H1 (cell line): ENCODE measurements at regions not wholly inside any gene's neighbourhood (a gene's known extent, or its start where the extent isn't known, plus 50 kb on each side); places are given as distances from the start of the nearest gene placed in this dataset.
"Not testable (repeated sequence)": the region's sequence is repeated elsewhere in the genome, so short reads cannot be mapped to it uniquely, and the experiment has no call there.

ENCODE experiments used
- CTCF ChIA-PET: fragments of 300-600 bp; sonication (Branson Sonifier 250); formaldehyde crosslinking; loops from one replicate; lab custom pipeline; 2021; ENCODE audit not compliant: partially characterized antibody; lab: Charles Lee
- POLR2A ChIA-PET: fragments of 300-600 bp; sonication (Branson Sonifier 250); formaldehyde crosslinking; loops from one replicate; lab custom pipeline; 2021; ENCODE audit warnings: inconsistent platforms; ENCODE audit not compliant: partially characterized antibody; lab: Charles Lee
- DNase-seq, 2 experiments: peaks; one replicate each; pipeline versions ENCODE4 v3.0.0 to v3.0.0-alpha.2; 2010 to 2022; ENCODE audit warnings: low spot score in 2 of 2, low read depth in 1 of 2, mixed read lengths in 1 of 2
- FAIRE-seq: peaks from 2 replicates; lab custom pipeline; 2011; peaks lifted over from hg19 to GRCh38; lab: Jason Lieb, UNC
- H2AFZ ChIP-seq: 2 replicates; pipeline ENCODE4 v1.8.1; 2012; ENCODE audit warnings: low read length, inconsistent platforms
- H2AK5ac ChIP-seq: 2 replicates; pipeline ENCODE4 v1.6.1; 2013; ENCODE audit warnings: low read depth, low read length
- H2BK120ac ChIP-seq: replicated peaks from 2 replicates; pipeline ENCODE3; 2013; ENCODE audit warnings: low read depth, low read length, inconsistent platforms
- H2BK12ac ChIP-seq: 2 replicates; pipeline ENCODE4 v1.6.1; 2013; ENCODE audit warnings: low read depth, low read length
- H2BK15ac ChIP-seq: 2 replicates; pipeline ENCODE4 v1.6.1; 2013; ENCODE audit warnings: low read length
- H2BK20ac ChIP-seq: 2 replicates; pipeline ENCODE4 v1.6.1; 2013; ENCODE audit warnings: low read length
- H2BK5ac ChIP-seq: 2 replicates; pipeline ENCODE4 v1.6.1; 2013; ENCODE audit warnings: low read depth, low read length
- H3K14ac ChIP-seq: 2 replicates; pipeline ENCODE4 v1.6.1; 2013; ENCODE audit warnings: inconsistent platforms; ENCODE audit not compliant: insufficient read length
- H3K18ac ChIP-seq: 2 replicates; pipeline ENCODE4 v1.6.1; 2013; ENCODE audit warnings: low read length; ENCODE audit errors: extremely low read depth
- H3K23ac ChIP-seq: 2 replicates; pipeline ENCODE4 v1.6.1; 2013; ENCODE audit warnings: inconsistent platforms; ENCODE audit not compliant: insufficient read length
- H3K23me2 ChIP-seq: 2 replicates; pipeline ENCODE4 v1.6.1; 2013; ENCODE audit warnings: low read depth, low read length
- H3K27ac ChIP-seq: 2 replicates; pipeline ENCODE4 v1.6.1; 2011; ENCODE audit warnings: low read depth, low read length, inconsistent platforms
- H3K27me3 ChIP-seq, 4 experiments: replicated peaks in 1 of 4; 1 replicate in 1 of 4; 2 replicates in 3 of 4; pipeline versions ENCODE4 v1.6.1 to v1.8.1; 2011 to 2013; ENCODE audit warnings: low read length in 3 of 4, mild to moderate bottlenecking in 3 of 4, inconsistent platforms in 2 of 4, mixed read lengths in 2 of 4, moderate library complexity in 1 of 4; ENCODE audit not compliant: control insufficient read depth in 3 of 4, insufficient read depth in 3 of 4; ENCODE audit errors: extremely low read depth in 1 of 4
- H3K36me3 ChIP-seq, 4 experiments: 2 replicates each; pipeline versions ENCODE4 v1.6.1 to v1.8.1; 2011 to 2013; ENCODE audit warnings: mild to moderate bottlenecking in 4 of 4, low read length in 3 of 4, moderate library complexity in 2 of 4, control low read depth in 1 of 4, inconsistent platforms in 1 of 4; ENCODE audit not compliant: insufficient read depth in 4 of 4, control insufficient read depth in 2 of 4
- H3K4ac ChIP-seq: replicated peaks from 2 replicates; pipeline ENCODE3; 2013; ENCODE audit warnings: low read length, low read depth, mixed read lengths, inconsistent platforms; ENCODE audit not compliant: insufficient read length
- H3K4me1 ChIP-seq, 4 experiments: replicated peaks in 1 of 4; 1 replicate in 1 of 4; 2 replicates in 3 of 4; pipeline versions ENCODE4 v1.6.1 to v1.8.1; 2011 to 2013; ENCODE audit warnings: low read length in 3 of 4, inconsistent platforms in 2 of 4, mixed read lengths in 1 of 4; ENCODE audit not compliant: insufficient read depth in 4 of 4, control insufficient read depth in 3 of 4
- H3K4me2 ChIP-seq, 2 experiments: 2 replicates each; pipeline versions ENCODE4 v1.6.1 to v1.8.1; 2011 to 2013; ENCODE audit warnings: low read depth in 2 of 2, low read length in 2 of 2, control low read depth in 1 of 2, inconsistent platforms in 1 of 2, mild to moderate bottlenecking in 1 of 2; ENCODE audit not compliant: insufficient read depth in 1 of 2
- H3K4me3 ChIP-seq, 4 experiments: fragments of 200-600, 300-600 bp in 1 of 4; sonication (generic), shearing (Covaris generic), sonication (Bioruptor Twin) in 1 of 4; 2 replicates each; pipeline versions ENCODE4 v1.5.1 to v1.8.1; 2011 to 2016; ENCODE audit warnings: low read length in 4 of 4, low read depth in 3 of 4, control low read depth in 2 of 4, inconsistent platforms in 2 of 4, mild to moderate bottlenecking in 2 of 4, mixed read lengths in 1 of 4, moderate library complexity in 1 of 4; ENCODE audit not compliant: insufficient read depth in 2 of 4; ENCODE audit errors: extremely low read depth in 1 of 4
- H3K56ac ChIP-seq: replicated peaks from 2 replicates; pipeline ENCODE3; 2013; ENCODE audit warnings: low read depth, mild to moderate bottlenecking, mixed read lengths, low read length, inconsistent platforms; ENCODE audit not compliant: insufficient read length
- H3K79me1 ChIP-seq: 2 replicates; pipeline ENCODE4 v1.6.1; 2013; ENCODE audit warnings: low read depth, low read length, control low read depth
- H3K79me2 ChIP-seq, 2 experiments: 2 replicates each; pipeline versions ENCODE4 v1.6.1 to v1.8.1; 2012 to 2013; ENCODE audit warnings: low read length in 2 of 2, mild to moderate bottlenecking in 2 of 2, inconsistent platforms in 1 of 2; ENCODE audit not compliant: insufficient read depth in 2 of 2, control insufficient read depth in 1 of 2
- H3K9ac ChIP-seq, 4 experiments: replicated peaks in 1 of 4; 1 replicate in 1 of 4; 2 replicates in 3 of 4; pipeline versions ENCODE4 v1.6.1 to v1.8.1; 2011 to 2013; ENCODE audit warnings: low read depth in 3 of 4, low read length in 3 of 4, control low read depth in 2 of 4, mild to moderate bottlenecking in 2 of 4, moderate library complexity in 2 of 4, inconsistent platforms in 1 of 4; ENCODE audit errors: extremely low read depth in 1 of 4
- H3K9me3 ChIP-seq, 2 experiments: 2 replicates each; pipeline versions ENCODE4 v1.6.1 to v1.8.1; 2012 to 2013; ENCODE audit warnings: mild to moderate bottlenecking in 2 of 2, moderate library complexity in 2 of 2, control low read depth in 1 of 2, inconsistent platforms in 1 of 2, low read depth in 1 of 2, low read length in 1 of 2, mixed read lengths in 1 of 2; ENCODE audit not compliant: insufficient read depth in 2 of 2
- H4K20me1 ChIP-seq, 2 experiments: replicated peaks in 1 of 2; 2 replicates each; pipeline versions ENCODE3 to v1.8.1; 2011 to 2013; ENCODE audit warnings: inconsistent platforms in 2 of 2, low read length in 2 of 2, mild to moderate bottlenecking in 1 of 2; ENCODE audit not compliant: insufficient read depth in 2 of 2, control insufficient read depth in 1 of 2
- H4K5ac ChIP-seq: 2 replicates; pipeline ENCODE4 v1.6.1; 2013; ENCODE audit warnings: low read length, low read depth, mixed read lengths, inconsistent platforms; ENCODE audit not compliant: insufficient read length
- H4K8ac ChIP-seq: 2 replicates; pipeline ENCODE4 v1.8.0; 2013; ENCODE audit warnings: mild to moderate bottlenecking, moderate library complexity, low read length, inconsistent platforms; ENCODE audit not compliant: insufficient read depth; ENCODE audit errors: extremely low read depth
- H4K91ac ChIP-seq: replicated peaks from 2 replicates; pipeline ENCODE3; 2013; ENCODE audit warnings: low read length, mixed read lengths, inconsistent platforms; ENCODE audit not compliant: insufficient read length
- BACH1 ChIP-seq: IDR thresholded peaks from 2 replicates; pipeline ENCODE4 v1.6.1; 2012; ENCODE audit warnings: low read length, improper control_type of control experiment
- EP300 ChIP-seq, 2 experiments: IDR thresholded peaks; 1 replicate in 1 of 2; 2 replicates in 1 of 2; pipeline ENCODE4 v1.6.1; 2011 to 2012; ENCODE audit warnings: low read depth in 2 of 2, low read length in 2 of 2, mild to moderate bottlenecking in 2 of 2, borderline replicate concordance in 1 of 2, inconsistent platforms in 1 of 2, moderate library complexity in 1 of 2
- KDM5A ChIP-seq: fragments of 200-600 bp; IDR thresholded peaks from 2 replicates; pipeline ENCODE4 v1.7.1; 2012; ENCODE audit warnings: mild to moderate bottlenecking, low read length, inconsistent platforms, mixed read lengths
- PHF8 ChIP-seq: fragments of 200-600 bp; sonication (generic); conservative IDR thresholded peaks from 2 replicates; pipeline ENCODE4 v1.7.1; 2012; ENCODE audit warnings: low read depth, mild to moderate bottlenecking, inconsistent platforms, low read length, moderate library complexity
- SP2 ChIP-seq: IDR thresholded peaks from 2 replicates; pipeline ENCODE4 v1.6.1; 2012; ENCODE audit warnings: mild to moderate bottlenecking, low read length, inconsistent platforms
- SRF ChIP-seq: IDR thresholded peaks from 2 replicates; pipeline ENCODE4 v1.6.1; 2011; ENCODE audit warnings: mild to moderate bottlenecking, low read depth, low read length, moderate library complexity
- WGBS, 2 experiments: shearing (Covaris generic) in 1 of 2; methylation state at CpG; one replicate each; pipeline versions ENCODE4 v1.1.6 to v1.1.7; 2013 to 2015; ENCODE audit warnings: low lambda C conversion rate in 2 of 2, mixed read lengths in 2 of 2, inconsistent platforms in 1 of 2, low coverage in 1 of 2, missing lambda C conversion rate in 1 of 2; ENCODE audit not compliant: insufficient replicate concordance in 2 of 2, insufficient coverage in 1 of 2, insufficient read length in 1 of 2; ENCODE audit errors: extremely low coverage in 1 of 2, missing lambda C conversion rate in 1 of 2; 5-methylcytosine and 5-hydroxymethylcytosine counted together

DNA sequence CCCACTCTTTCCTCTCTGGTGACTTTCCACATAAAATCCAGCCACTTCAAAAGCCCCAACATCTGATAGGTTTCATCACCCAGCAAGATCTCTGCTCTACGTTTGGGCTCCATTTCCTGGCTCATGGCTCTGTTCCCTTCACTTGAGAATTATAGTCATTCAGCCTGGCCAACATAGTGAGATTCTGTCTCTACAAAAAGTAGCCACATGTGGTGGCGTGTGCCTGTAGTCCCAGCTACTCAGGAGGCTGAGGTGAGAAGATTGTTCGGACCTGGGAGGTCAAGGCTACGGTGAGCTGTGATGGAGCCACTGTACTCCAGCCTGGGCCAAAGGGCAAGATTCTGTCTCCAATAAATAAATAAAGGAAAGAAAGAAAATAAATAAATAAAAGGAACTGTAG lies 83.3 kb upstream of the IGFBPL1 start (continued):
- TF ChIP-seq KDM5A: no peak
- no peak for TF ChIP-seq EP300 (IDR thresholded peaks at IDR 0.05; ENCODE audit: borderline replicate concordance in 1 of 2, low read depth in 2 of 2, low read length in 2 of 2)
- no peak for TF ChIP-seq PHF8
- TF ChIP-seq SRF: no peak
- no peak for TF ChIP-seq SP2
- TF ChIP-seq BACH1: no peak
- TF ChIP-seq, all 59 proteins: peak for 0

DNA sequence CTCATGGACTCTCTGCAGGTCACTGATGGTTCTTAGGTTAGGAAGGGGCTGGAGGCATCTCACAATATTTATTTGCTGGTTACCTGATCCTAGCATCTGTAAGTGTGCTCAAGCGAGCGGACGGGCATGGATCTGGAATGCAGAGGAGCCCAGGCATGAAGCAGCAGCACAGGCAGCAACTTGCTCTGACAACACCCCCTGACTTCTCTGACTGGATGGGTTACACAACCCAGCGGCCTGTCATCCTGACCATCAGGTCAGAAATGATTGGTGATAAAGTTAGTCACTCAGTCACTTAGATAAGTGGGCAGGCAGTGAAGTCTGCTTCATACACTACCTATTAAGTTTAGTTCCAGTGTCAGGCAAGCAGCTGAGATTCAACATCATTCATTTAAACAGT lies 75.9 kb upstream of the IGFBPL1 start:
- WGBS, 2 experiments: 96% methylated on average over 4 of the region's 4 CpGs; no CpG with 5 or more reads in 1 of the 2 experiments
- H3K27me3 ChIP-seq, H2BK15ac ChIP-seq, H3K18ac ChIP-seq, H2BK5ac ChIP-seq, H3K23ac ChIP-seq, H3K4me2 ChIP-seq, DNase-seq, H4K20me1 ChIP-seq, H2BK12ac ChIP-seq, H3K23me2 ChIP-seq, H4K5ac ChIP-seq, H3K9ac ChIP-seq, H3K79me1 ChIP-seq, POLR2A ChIA-PET, H3K56ac ChIP-seq, H2AFZ ChIP-seq, H2BK120ac ChIP-seq, H3K4ac ChIP-seq, H3K27ac ChIP-seq, H3K9me3 ChIP-seq, H4K8ac ChIP-seq, H3K4me1 ChIP-seq, H3K14ac ChIP-seq, H2AK5ac ChIP-seq, CTCF ChIA-PET, H4K91ac ChIP-seq, H3K36me3 ChIP-seq, H3K79me2 ChIP-seq, H2BK20ac ChIP-seq, H3K4me3 ChIP-seq: not testable (repeated sequence)
- FAIRE-seq: peak; percentile 80
